ENCODE measurements at regions not wholly inside any gene's neighbourhood (a gene's known extent, or its start where the extent isn't known, plus 50 kb on each side); places are given as distances from the start of the nearest gene placed in this dataset.
A peak's percentile ranks its signal among the peaks of the same experiment; 100 is the strongest.

- peak overlapping the region; percentile 75; the same call in 1 of the 2 replicates for H2AFZ ChIP-seq (ENCODE audit: low read length)
- H3K36me3 ChIP-seq (ENCODE audit: control insufficient read depth in 2 of 4, insufficient read depth in 4 of 4, low read length in 3 of 4), result no peaks in the 10 kb centered on the region
- no peak for FAIRE-seq
- TF ChIP-seq, protein P1, sequence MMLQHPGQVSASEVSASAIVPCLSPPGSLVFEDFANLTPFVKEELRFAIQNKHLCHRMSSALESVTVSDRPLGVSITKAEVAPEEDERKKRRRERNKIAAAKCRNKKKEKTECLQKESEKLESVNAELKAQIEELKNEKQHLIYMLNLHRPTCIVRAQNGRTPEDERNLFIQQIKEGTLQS (IDR thresholded peaks at IDR 0.05; ENCODE audit: insufficient read depth, low read depth, low read length), result no peak
- TF ChIP-seq GABPA (IDR thresholded peaks at IDR 0.05; ENCODE audit: borderline replicate concordance, insufficient read depth, low read length) (no peak), CEBPB (IDR thresholded peaks at IDR 0.05; ENCODE audit: low read depth, low read length) (no peak), HDAC2 (IDR thresholded peaks at IDR 0.05; ENCODE audit: borderline replicate concordance in 1 of 2, low read depth in 2 of 2, low read length in 2 of 2) (no peak), FOSL1 (IDR thresholded peaks at IDR 0.05; ENCODE audit: insufficient read depth, low read depth, low read length) (no peak), SUZ12 (IDR thresholded peaks at IDR 0.05; ENCODE audit: low read length) (no peak), TAF7 (optimal IDR thresholded peaks at IDR 0.05; ENCODE audit: borderline replicate concordance, low read depth, low read length) (no peak), NRF1 (IDR thresholded peaks at IDR 0.05; ENCODE audit: low read depth, low read length) (no peak), YY1 (IDR thresholded peaks at IDR 0.05; ENCODE audit: low read depth, low read length) (no peak), RXRA (IDR thresholded peaks at IDR 0.05; ENCODE audit: insufficient read depth, low read depth, low read length) (no peak), KDM5A (IDR thresholded peaks at IDR 0.05; ENCODE audit: low read length) (no peak), POLR2A (IDR thresholded peaks at IDR 0.05; ENCODE audit: control extremely low read depth in 1 of 2, low read depth in 2 of 2, low read length in 2 of 2) (no peak), SP4 (IDR thresholded peaks at IDR 0.05; ENCODE audit: low read length) (no peak)
Measured at GRCh38 chr12:103178366-103179080, 221.0 kb downstream of the ASCL1 start.

More at GRCh38 chr12:103178366-103179080, 221.0 kb downstream of the ASCL1 start:
- no peaks in the 10 kb centered on the region for H3K23me2 ChIP-seq (ENCODE audit: low read depth, low read length)
- no peak overlapping the region for H3K4ac ChIP-seq (replicated peaks; ENCODE audit: insufficient read length, low read depth, low read length)
- no peak overlapping the region for H3K18ac ChIP-seq (ENCODE audit: extremely low read depth, low read length)
- H3K23ac ChIP-seq (ENCODE audit: insufficient read length), result no peak overlapping the region
- H2BK15ac ChIP-seq (ENCODE audit: low read length), result no peak overlapping the region
- H2AK5ac ChIP-seq (ENCODE audit: low read depth, low read length), result no peak overlapping the region
- no peak overlapping the region for H3K4me3 ChIP-seq (ENCODE audit: extremely low read depth in 1 of 4, insufficient read depth in 2 of 4, low read depth in 3 of 4, low read length in 4 of 4)
- H3K4me1 ChIP-seq (replicated peaks in 1 of 4; ENCODE audit: control insufficient read depth in 3 of 4, insufficient read depth in 4 of 4, low read length in 3 of 4), result no peaks in the 10 kb centered on the region
- no peak overlapping the region for H3K56ac ChIP-seq (replicated peaks; ENCODE audit: insufficient read length, low read depth, low read length)
- H4K5ac ChIP-seq (ENCODE audit: insufficient read length, low read depth, low read length), result no peak overlapping the region
- no peak overlapping the region for H3K14ac ChIP-seq (ENCODE audit: insufficient read length)
- no peak overlapping the region for H2BK12ac ChIP-seq (ENCODE audit: low read depth, low read length)
- H3K9ac ChIP-seq (replicated peaks in 1 of 4; ENCODE audit: extremely low read depth in 1 of 4, low read depth in 3 of 4, low read length in 3 of 4), result no peak overlapping the region
- no peak overlapping the region for H4K91ac ChIP-seq (replicated peaks; ENCODE audit: insufficient read length, low read length)
- H3K27me3 ChIP-seq (replicated peaks in 1 of 4; ENCODE audit: control insufficient read depth in 3 of 4, extremely low read depth in 1 of 4, insufficient read depth in 3 of 4, low read length in 3 of 4), result peaks cover 0 to 1% (median 0%) of the 10 kb centered on the region in 4 experiments; a peak in 1 of 7 replicates
- H3K27ac ChIP-seq (ENCODE audit: low read depth, low read length), result no peak overlapping the region
- H3K9me3 ChIP-seq (ENCODE audit: insufficient read depth in 2 of 2, low read depth in 1 of 2, low read length in 1 of 2), result no peaks in the 10 kb centered on the region
- no peak for DNase-seq (ENCODE audit: low read depth in 1 of 2, low spot score in 2 of 2)
- H3K4me2 ChIP-seq (ENCODE audit: insufficient read depth in 1 of 2, low read depth in 2 of 2, low read length in 2 of 2), result no peak overlapping the region
- H3K79me1 ChIP-seq (ENCODE audit: low read depth, low read length), result no peaks in the 10 kb centered on the region
- POLR2A ChIA-PET (ENCODE audit: partially characterized antibody), result no interaction called here
- CTCF ChIA-PET (ENCODE audit: partially characterized antibody), result no interaction called here
- no peak overlapping the region for H2BK20ac ChIP-seq (ENCODE audit: low read length)
- 90% methylated on average over 14 of the region's 14 CpGs; no CpG with 5 or more reads in 1 of the 2 experiments for WGBS, 2 experiments (ENCODE audit: extremely low coverage in 1 of 2, insufficient coverage in 1 of 2, insufficient read length in 1 of 2, insufficient replicate concordance in 2 of 2, low coverage in 1 of 2, low lambda C conversion rate in 2 of 2, missing lambda C conversion rate in 1 of 2)
- no peaks in the 10 kb centered on the region for H4K20me1 ChIP-seq (replicated peaks in 1 of 2; ENCODE audit: control insufficient read depth in 1 of 2, insufficient read depth in 2 of 2, low read length in 2 of 2)
- H2BK5ac ChIP-seq (ENCODE audit: low read depth, low read length), result no peak overlapping the region
- peak overlapping the region; percentile 45; the same call in 1 of the 2 replicates for H4K8ac ChIP-seq (ENCODE audit: extremely low read depth, insufficient read depth, low read length)
- H3K79me2 ChIP-seq (ENCODE audit: control insufficient read depth in 1 of 2, insufficient read depth in 2 of 2, low read length in 2 of 2), result no peaks in the 10 kb centered on the region
- no peak overlapping the region for H2BK120ac ChIP-seq (replicated peaks; ENCODE audit: low read depth, low read length)
